HepG2 (cell line): ENCODE measurements at regions not wholly inside any gene's neighbourhood (a gene's known extent, or its start where the extent isn't known, plus 50 kb on each side); places are given as distances from the start of the nearest gene placed in this dataset.

Experiments used
- ATAC-seq: fragments of 200-7000 bp; cut with Tn5 transposase; 3 replicates; pipeline ENCODE4 v1.9.1; 2020; ENCODE audit warnings: mild to moderate bottlenecking, moderate library complexity
- BruUV-seq: library from RNA; stranded (reverse); fragments of 400-500 nt; replicated peaks from 2 replicates; lab custom pipeline; 2021; lab: Mats Ljungman, UMichigan
- CTCF ChIA-PET: fragments of 300-600 bp; formaldehyde crosslinking; extraction: SDS; loops from one replicate; lab custom pipeline; 2021; ENCODE audit warnings: low total read pairs, inconsistent platforms, low intra/inter-chr PET ratio; lab: Yijun Ruan, JAX
- POLR2A ChIA-PET: fragments of 350-600 bp; sonication (Branson Sonifier 250); formaldehyde crosslinking; loops from one replicate; lab custom pipeline; 2020; ENCODE audit warnings: antibody characterized with exemption, inconsistent platforms; lab: Yijun Ruan, JAX
- DNase-seq: peaks from one replicate; pipeline ENCODE4 v3.0.0-alpha.2; 2015; ENCODE audit warnings: low spot score
- FAIRE-seq: peaks from 3 replicates; lab custom pipeline; 2011; peaks lifted over from hg19 to GRCh38; lab: Jason Lieb, UNC
- H2AFZ ChIP-seq: one replicate; pipeline ENCODE4 v1.6.1; 2011; ENCODE audit warnings: low read length, inconsistent platforms
- H3K27ac ChIP-seq: fragments of 300-600 bp; 3 replicates; pipeline ENCODE4 v1.8.0; 2011; ENCODE audit warnings: mixed run types, mild to moderate bottlenecking, mixed read lengths, low read length, inconsistent platforms; ENCODE audit not compliant: insufficient read depth; ENCODE audit errors: extremely low read length
- H3K27me3 ChIP-seq, 2 experiments: fragments of 200-600 bp in 1 of 2; 2 replicates in 1 of 2; 3 replicates in 1 of 2; pipeline versions ENCODE4 v1.6.0 to v1.8.0; 2011; ENCODE audit warnings: low read length in 2 of 2, mild to moderate bottlenecking in 2 of 2, moderate library complexity in 2 of 2, inconsistent platforms in 1 of 2; ENCODE audit not compliant: insufficient read depth in 2 of 2, control insufficient read depth in 1 of 2
- H3K36me3 ChIP-seq, 2 experiments: fragments of 200-600 bp in 1 of 2; replicated peaks in 1 of 2; 2 replicates in 1 of 2; 3 replicates in 1 of 2; pipeline versions ENCODE4 v1.5.1 to v1.8.0; 2011; ENCODE audit warnings: low read length in 2 of 2, inconsistent platforms in 1 of 2; ENCODE audit not compliant: insufficient read depth in 2 of 2, control insufficient read depth in 1 of 2
- H3K4me1 ChIP-seq: 2 replicates; pipeline ENCODE4 v1.5.1; 2012; ENCODE audit warnings: low read length, inconsistent platforms; ENCODE audit not compliant: insufficient read depth
- H3K4me2 ChIP-seq: 2 replicates; pipeline ENCODE4 v1.6.0; 2011; ENCODE audit warnings: low read depth, low read length, inconsistent platforms
- H3K4me3 ChIP-seq, 3 experiments: fragments of 200-600 bp in 1 of 3; sonication (generic), shearing (Covaris generic) in 1 of 3; replicated peaks in 1 of 3; 2 replicates each; pipeline ENCODE4 v1.5.1; 2011 to 2016; ENCODE audit warnings: low read length in 3 of 3, inconsistent platforms in 2 of 3, low read depth in 2 of 3, mild to moderate bottlenecking in 2 of 3, control low read depth in 1 of 3, mixed read lengths in 1 of 3; ENCODE audit not compliant: insufficient read depth in 1 of 3
- H3K79me2 ChIP-seq: one replicate; pipeline ENCODE4 v1.6.1; 2011; ENCODE audit warnings: low read length, inconsistent platforms; ENCODE audit not compliant: insufficient read depth
- H3K9ac ChIP-seq: 2 replicates; pipeline ENCODE4 v1.6.0; 2011; ENCODE audit warnings: mild to moderate bottlenecking, low read depth, low read length, inconsistent platforms; ENCODE audit not compliant: insufficient read depth
- H3K9me3 ChIP-seq: 2 replicates; pipeline ENCODE4 v1.5.1; 2012; ENCODE audit warnings: mild to moderate bottlenecking, low read length
- H4K20me1 ChIP-seq: 2 replicates; pipeline ENCODE4 v1.6.0; 2011; ENCODE audit warnings: inconsistent platforms, mild to moderate bottlenecking, low read length, moderate library complexity; ENCODE audit not compliant: insufficient read depth
- ATF1 ChIP-seq: IDR thresholded peaks from 2 replicates; pipeline ENCODE4 v1.6.1; 2016; ENCODE audit warnings: mild to moderate bottlenecking, control low read depth
- ESRRA ChIP-seq: sonication (generic); formaldehyde crosslinking; IDR thresholded peaks from 2 replicates; pipeline ENCODE4 v1.5.1; 2020; ENCODE audit warnings: mild to moderate bottlenecking, low read depth, missing genetic modification reagents
- KAT2B ChIP-seq: fragments of 150-350 bp; IDR thresholded peaks from 2 replicates; pipeline ENCODE4 v1.6.1; 2014; ENCODE audit warnings: low read depth, low read length, borderline replicate concordance
- NCOR1 ChIP-seq: fragments of 200-600 bp; sonication (generic); IDR thresholded peaks from 2 replicates; pipeline ENCODE4 v1.7.0; 2017; ENCODE audit warnings: antibody characterized with exemption, low read length, borderline replicate concordance
- NR3C1 ChIP-seq: sonication (generic); formaldehyde crosslinking; IDR thresholded peaks from 2 replicates; pipeline ENCODE4 v1.4.0; 2020; ENCODE audit warnings: missing genetic modification reagents
- ONECUT2 ChIP-seq: sonication (generic); formaldehyde crosslinking; IDR thresholded peaks from 2 replicates; pipeline ENCODE4 v1.4.0; 2020; ENCODE audit warnings: missing genetic modification reagents
- ZFP36 ChIP-seq: fragments of 150-350 bp; IDR thresholded peaks from 2 replicates; pipeline ENCODE4 v1.6.1; 2018; ENCODE audit warnings: borderline replicate concordance, low read length, low read depth; ENCODE audit not compliant: partially characterized antibody
- ZNF264 ChIP-seq: sonication (generic); formaldehyde crosslinking; IDR thresholded peaks from 2 replicates; pipeline ENCODE4 v1.4.0; 2020; ENCODE audit warnings: missing genetic modification reagents
- WGBS: methylation state at CpG from one replicate; pipeline ENCODE4 v1.1.6; 2017; ENCODE audit warnings: low lambda C conversion rate; 5-methylcytosine and 5-hydroxymethylcytosine counted together
- in situ Hi-C: cut with HindIII; loops from 2 replicates; pipeline ENCODE4 v1.10.0; 2017; ENCODE audit warnings: low pct_unique_long_range_greater_than_20kb; ENCODE audit not compliant: extremely low pct_ligation_motif_present
- intact Hi-C: fragments of 100-400 bp; cut with micrococcal nuclease; formaldehyde crosslinking; loops from one replicate; pipeline ENCODE4 v1.10.0; 2022; ENCODE audit not compliant: unreplicated experiment
- TF ChIP-seq, protein P1 (sequence below), 2 experiments: sonication (generic) in 1 of 2; formaldehyde crosslinking in 1 of 2; IDR thresholded peaks; 2 replicates each; pipeline versions ENCODE4 v1.4.0 to v1.6.1; 2016 to 2020; ENCODE audit warnings: borderline replicate concordance in 1 of 2, low read depth in 1 of 2, mild to moderate bottlenecking in 1 of 2, missing genetic modification reagents in 1 of 2

GRCh38 chr1:82230667-82231066, 429.9 kb downstream of the ADGRL2 start:
- intact Hi-C loops, result no loop called here
- no TSS peak for BruUV-seq

More at GRCh38 chr1:82230667-82231066, 429.9 kb downstream of the ADGRL2 start:
- no peak overlapping the region for H3K4me3 ChIP-seq
- in situ Hi-C loops, result no loop called here
- CTCF ChIA-PET, result no interaction called here
- H3K4me1 ChIP-seq, result no peaks in the 10 kb centered on the region
- POLR2A ChIA-PET, result no interaction called here
- no peak overlapping the region for H3K4me2 ChIP-seq
- ATAC-seq (no peak), DNase-seq (no peak), FAIRE-seq (no peak)
- no peak overlapping the region for H3K27ac ChIP-seq
- H2AFZ ChIP-seq, result no peak overlapping the region
- H3K9ac ChIP-seq, result no peak overlapping the region
- WGBS, result 20% methylated on average over 4 of the region's 4 CpGs
- H3K27me3 ChIP-seq, result no peaks in the 10 kb centered on the region
- peaks cover 58% of the 10 kb centered on the region for H3K9me3 ChIP-seq
- H3K36me3 ChIP-seq, result no peaks in the 10 kb centered on the region
- no peaks in the 10 kb centered on the region for H3K79me2 ChIP-seq
- TF ChIP-seq ATF1 (no peak), NR3C1 (CRISPR knock-in tag) (no peak), ESRRA (no peak), ZFP36 (no peak), KAT2B (no peak), ONECUT2 (CRISPR knock-in tag) (no peak), NCOR1 (no peak), ZNF264 (CRISPR knock-in tag) (no peak)
- TF ChIP-seq, protein P1, sequence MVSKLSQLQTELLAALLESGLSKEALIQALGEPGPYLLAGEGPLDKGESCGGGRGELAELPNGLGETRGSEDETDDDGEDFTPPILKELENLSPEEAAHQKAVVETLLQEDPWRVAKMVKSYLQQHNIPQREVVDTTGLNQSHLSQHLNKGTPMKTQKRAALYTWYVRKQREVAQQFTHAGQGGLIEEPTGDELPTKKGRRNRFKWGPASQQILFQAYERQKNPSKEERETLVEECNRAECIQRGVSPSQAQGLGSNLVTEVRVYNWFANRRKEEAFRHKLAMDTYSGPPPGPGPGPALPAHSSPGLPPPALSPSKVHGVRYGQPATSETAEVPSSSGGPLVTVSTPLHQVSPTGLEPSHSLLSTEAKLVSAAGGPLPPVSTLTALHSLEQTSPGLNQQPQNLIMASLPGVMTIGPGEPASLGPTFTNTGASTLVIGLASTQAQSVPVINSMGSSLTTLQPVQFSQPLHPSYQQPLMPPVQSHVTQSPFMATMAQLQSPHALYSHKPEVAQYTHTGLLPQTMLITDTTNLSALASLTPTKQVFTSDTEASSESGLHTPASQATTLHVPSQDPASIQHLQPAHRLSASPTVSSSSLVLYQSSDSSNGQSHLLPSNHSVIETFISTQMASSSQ (IDR thresholded peaks at IDR 0.05; ENCODE audit: low read depth), result no peak
- TF ChIP-seq, protein P1 (CRISPR knock-in tag; IDR thresholded peaks at IDR 0.05; ENCODE audit: borderline replicate concordance), result no peak
- TF ChIP-seq, all 625 proteins: peak for 0
- H4K20me1 ChIP-seq, result no peaks in the 10 kb centered on the region
